ENCODE measurements at regions not wholly inside any gene's neighbourhood (a gene's known extent, or its start where the extent isn't known, plus 50 kb on each side); places are given as distances from the start of the nearest gene placed in this dataset.

DNA sequence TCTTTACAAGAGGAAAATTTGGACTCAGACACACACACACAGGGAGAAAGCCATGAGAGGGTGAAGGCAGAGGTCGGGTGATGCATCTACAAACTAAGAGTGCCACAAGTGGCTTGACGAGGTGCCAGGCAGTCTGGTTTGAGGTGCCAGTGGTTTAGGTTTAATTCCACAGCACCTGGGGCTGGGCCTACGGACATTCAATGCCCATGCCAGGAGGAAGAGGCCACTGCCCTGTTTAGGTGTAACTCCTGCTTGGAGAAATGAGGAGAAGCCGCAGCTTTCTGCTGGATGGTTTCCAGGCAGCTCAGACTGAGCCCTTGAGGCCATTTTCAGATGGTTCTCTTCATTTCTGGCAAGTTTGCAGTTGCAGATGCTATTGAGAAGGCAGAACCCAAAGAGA lies 83.6 kb downstream of the HTR5A start:
- DNase-seq (no peak), ATAC-seq (no peak)
- no peaks in the 10 kb centered on the region for H3K4me1 ChIP-seq (ENCODE audit: control insufficient read depth, insufficient read depth, low read length)
- Mint-ChIP-seq H3K4me1 (no peaks in the 10 kb centered on the region), H3K36me3 (no peaks in the 10 kb centered on the region), H3K4me3 (no peak overlapping the region), H3K27ac (no peak overlapping the region), H3K9me3 (no peaks in the 10 kb centered on the region), H3K27me3 (ENCODE audit: low read depth in 2 of 2) (peaks cover 3 to 19% of the 10 kb centered on the region in 2 donors)
- no peak overlapping the region for H3K27ac ChIP-seq (ENCODE audit: low read length)
- no peak overlapping the region for H3K4me3 ChIP-seq (ENCODE audit: low read length)
- H3K9me3 ChIP-seq (ENCODE audit: control insufficient read depth, insufficient read depth, low read length), result peaks cover 4% of the 10 kb centered on the region
- intact Hi-C loops (cut with micrococcal nuclease), result no loop called here
- no peaks in the 10 kb centered on the region for H3K27me3 ChIP-seq (ENCODE audit: control insufficient read depth, insufficient read depth, low read length)
- no peak for TF ChIP-seq CTCF (IDR thresholded peaks at IDR 0.05)
- 59% methylated on average over 4 of the region's 4 CpGs for WGBS (ENCODE audit: insufficient coverage)
- no peaks in the 10 kb centered on the region for H3K36me3 ChIP-seq (ENCODE audit: control insufficient read depth, insufficient read depth, low read length)

- WGBS (ENCODE audit: insufficient coverage), result 71% methylated on average over 10 of the region's 10 CpGs
- Mint-ChIP-seq H3K4me1 (no peaks in the 10 kb centered on the region), H3K9me3 (no peaks in the 10 kb centered on the region), H3K4me3 (no peak overlapping the region), H3K27ac (no peak overlapping the region), H3K27me3 (ENCODE audit: low read depth in 2 of 2) (peaks cover 3 to 19% of the 10 kb centered on the region in 2 donors), H3K36me3 (no peaks in the 10 kb centered on the region)
- ATAC-seq (no peak), DNase-seq (no peak)
- no peak for TF ChIP-seq CTCF (IDR thresholded peaks at IDR 0.05)
- no peaks in the 10 kb centered on the region for H3K36me3 ChIP-seq (ENCODE audit: control insufficient read depth, insufficient read depth, low read length)
- no peaks in the 10 kb centered on the region for H3K4me1 ChIP-seq (ENCODE audit: control insufficient read depth, insufficient read depth, low read length)
- intact Hi-C loops (cut with micrococcal nuclease), result no loop called here
- H3K9me3 ChIP-seq (ENCODE audit: control insufficient read depth, insufficient read depth, low read length), result peaks cover 4% of the 10 kb centered on the region
- no peak overlapping the region for H3K27ac ChIP-seq (ENCODE audit: low read length)
- no peaks in the 10 kb centered on the region for H3K27me3 ChIP-seq (ENCODE audit: control insufficient read depth, insufficient read depth, low read length)
- H3K4me3 ChIP-seq (ENCODE audit: low read length), result no peak overlapping the region
Measured at GRCh38 chr7:155154586-155154985, 84.5 kb downstream of the HTR5A start.

- ATAC-seq (no peak), DNase-seq (no peak)
- Mint-ChIP-seq H3K4me1 (no peaks in the 10 kb centered on the region), H3K4me3 (no peak overlapping the region), H3K27me3 (ENCODE audit: low read depth in 2 of 2) (peaks cover 8 to 26% of the 10 kb centered on the region in 2 donors), H3K9me3 (no peaks in the 10 kb centered on the region), H3K27ac (no peak overlapping the region), H3K36me3 (no peaks in the 10 kb centered on the region)
- no peak for TF ChIP-seq CTCF (IDR thresholded peaks at IDR 0.05)
- Histone ChIP-seq H3K4me1 (ENCODE audit: control insufficient read depth, insufficient read depth, low read length) (no peaks in the 10 kb centered on the region), H3K9me3 (ENCODE audit: control insufficient read depth, insufficient read depth, low read length) (no peaks in the 10 kb centered on the region), H3K27me3 (ENCODE audit: control insufficient read depth, insufficient read depth, low read length) (no peaks in the 10 kb centered on the region), H3K27ac (ENCODE audit: low read length) (no peak overlapping the region), H3K4me3 (ENCODE audit: low read length) (no peak overlapping the region), H3K36me3 (ENCODE audit: control insufficient read depth, insufficient read depth, low read length) (no peaks in the 10 kb centered on the region)
- intact Hi-C loops (cut with micrococcal nuclease), result no loop called here
- WGBS (ENCODE audit: insufficient coverage), result 87% methylated on average over 5 of the region's 5 CpGs
Measured at GRCh38 chr7:155161690-155162089, 91.6 kb downstream of the HTR5A start.

- peaks cover 8 to 25% of the 10 kb centered on the region in 2 donors for H3K27me3 Mint-ChIP-seq (ENCODE audit: low read depth in 2 of 2)
- Histone ChIP-seq H3K36me3 (ENCODE audit: control insufficient read depth, insufficient read depth, low read length) (no peaks in the 10 kb centered on the region), H3K4me1 (ENCODE audit: control insufficient read depth, insufficient read depth, low read length) (no peaks in the 10 kb centered on the region), H3K27me3 (ENCODE audit: control insufficient read depth, insufficient read depth, low read length) (no peaks in the 10 kb centered on the region), H3K4me3 (ENCODE audit: low read length) (no peak overlapping the region), H3K9me3 (ENCODE audit: control insufficient read depth, insufficient read depth, low read length) (no peaks in the 10 kb centered on the region), H3K27ac (ENCODE audit: low read length) (no peak overlapping the region)
- no peak overlapping the region for H3K27ac Mint-ChIP-seq
- intact Hi-C loops (cut with micrococcal nuclease), result no loop called here
- H3K36me3 Mint-ChIP-seq, result no peaks in the 10 kb centered on the region
- no peaks in the 10 kb centered on the region for H3K9me3 Mint-ChIP-seq
- TF ChIP-seq CTCF (IDR thresholded peaks at IDR 0.05), result no peak
- H3K4me3 Mint-ChIP-seq, result no peak overlapping the region
- DNase-seq, result no peak
- no peaks in the 10 kb centered on the region for H3K4me1 Mint-ChIP-seq
- no peak for ATAC-seq
Measured at GRCh38 chr7:155162422-155162821, 92.3 kb downstream of the HTR5A start.

Measured in natural killer cell (primary cell).